OCI-LY3 (cell line): ENCODE measurements at regions not wholly inside any gene's neighbourhood (a gene's known extent, or its start where the extent isn't known, plus 50 kb on each side); places are given as distances from the start of the nearest gene placed in this dataset.

Source experiments
- CTCF ChIP-seq: fragments of 200-600, 300-600 bp; sonication (generic); IDR thresholded peaks from 2 replicates; pipeline ENCODE4 v1.5.1; 2014; ENCODE audit warnings: antibody characterized with exemption, low read length, low read depth
- EZH2phosphoT487 ChIP-seq: fragments of 200-600 bp; shearing (Covaris generic); IDR thresholded peaks from 2 replicates; pipeline ENCODE4 v1.6.1; 2018; ENCODE audit warnings: antibody characterized with exemption, mixed run types, low read depth

DNA sequence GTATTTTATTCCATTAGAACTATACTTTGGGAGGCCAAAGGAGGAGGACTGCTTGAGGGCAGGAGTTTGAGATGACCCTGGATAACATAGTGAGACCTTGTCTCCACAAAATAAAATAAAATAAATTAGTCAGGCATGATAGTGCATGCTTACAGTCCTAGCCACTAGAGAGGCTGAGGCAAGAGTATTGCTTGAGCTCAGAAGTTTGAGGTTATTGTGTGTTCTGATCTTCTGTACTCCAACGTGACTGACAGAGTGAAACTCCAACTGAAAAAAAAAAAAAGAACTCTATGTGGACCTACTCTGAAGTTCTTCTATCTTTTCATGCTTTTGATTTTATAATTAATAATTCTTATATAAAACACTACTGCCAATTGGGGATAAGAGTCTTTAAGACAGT lies 1560.0 kb upstream of the GBE1 start:
- TF ChIP-seq CTCF = no peak
- no peak for TF ChIP-seq EZH2phosphoT487
